NCI-H524 treated with DMSO at 0.1 percent for 48 hours (cell line): ENCODE measurements at regions not wholly inside any gene's neighbourhood (a gene's known extent, or its start where the extent isn't known, plus 50 kb on each side); places are given as distances from the start of the nearest gene placed in this dataset.
A peak's percentile ranks its signal among the peaks of the same experiment; 100 is the strongest.

Source experiments
- DNase-seq: peaks from one replicate; lab custom pipeline; 2025; lab: John Stamatoyannopoulos, UW

GRCh38 chr11:86193297-86194095 lies 51.1 kb upstream of the EED start:
- DNase-seq = peak; percentile 16

- DNase-seq = peak; percentile 90
These were observed 51.9 kb upstream of the EED start for GRCh38 chr11:86192519-86193257.

DNA sequence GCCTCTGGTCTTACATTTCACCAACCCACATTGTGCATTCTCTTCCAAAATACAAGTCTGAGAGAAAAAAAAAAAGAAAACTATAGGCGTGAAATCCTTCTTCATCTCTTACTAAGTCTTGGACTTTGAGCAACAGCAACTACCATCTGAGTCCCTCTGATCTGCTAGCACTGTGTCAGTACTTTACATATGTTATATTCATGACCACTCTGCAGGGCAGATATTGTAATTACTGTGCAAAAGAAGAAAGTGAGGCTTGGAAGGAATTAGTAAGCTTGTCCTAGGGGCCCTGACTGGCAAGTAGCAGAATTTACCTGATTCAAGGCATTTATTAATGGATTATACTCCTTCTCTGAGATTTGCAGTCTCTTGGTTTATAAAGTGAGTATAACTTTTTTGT lies 52.7 kb upstream of the EED start:
- no peak for DNase-seq

- no peak for DNase-seq
These were observed 57.5 kb upstream of the EED start for GRCh38 chr11:86187027-86187426.

GRCh38 chr11:86186386-86186785 lies 58.2 kb upstream of the EED start:
- no peak for DNase-seq

DNA sequence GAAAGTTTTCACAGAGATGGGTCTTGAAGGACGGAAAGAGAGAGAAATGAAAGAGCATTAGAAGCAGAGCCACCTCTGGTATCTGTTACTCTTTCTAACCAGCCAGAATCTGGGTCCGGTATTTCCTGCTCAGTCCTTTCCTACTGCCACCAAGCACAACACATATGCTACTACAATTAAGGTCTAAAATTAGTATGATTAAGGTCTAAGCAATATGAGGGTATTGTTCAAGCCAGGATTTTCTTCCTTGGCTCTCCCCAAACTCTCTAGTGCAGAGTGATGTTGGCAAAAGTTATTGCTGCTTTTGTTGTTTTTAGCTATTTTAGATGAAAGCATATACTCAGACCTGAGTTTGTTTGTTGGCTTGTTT lies 59.2 kb upstream of the EED start:
- DNase-seq = no peak

- DNase-seq = no peak
These were observed 59.7 kb upstream of the EED start for GRCh38 chr11:86184728-86185380.

- DNase-seq = peak; percentile 17
These were observed 60.9 kb upstream of the EED start for GRCh38 chr11:86183694-86184093.

GRCh38 chr11:86182976-86183584 lies 61.5 kb upstream of the EED start:
- no peak for DNase-seq

DNA sequence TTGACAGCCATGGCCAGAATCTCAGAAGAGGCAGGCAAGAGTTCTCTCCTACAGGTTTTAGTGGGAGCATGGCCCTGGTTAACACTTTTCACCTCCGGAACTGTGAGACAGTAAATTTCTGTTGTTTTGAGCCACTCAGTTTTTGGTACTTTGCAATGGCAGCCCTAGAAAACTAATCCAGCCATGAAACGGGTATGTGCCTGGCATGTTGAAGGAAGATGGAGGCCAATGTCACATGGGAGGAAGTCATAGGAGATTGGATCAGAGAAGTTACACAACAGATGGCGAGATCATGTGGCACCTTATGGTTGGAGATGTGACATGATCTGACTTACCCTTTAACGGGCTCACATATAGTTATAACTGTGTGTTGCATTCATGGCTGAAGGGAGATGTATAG lies 63.2 kb upstream of the EED start:
- no peak for DNase-seq

DNA sequence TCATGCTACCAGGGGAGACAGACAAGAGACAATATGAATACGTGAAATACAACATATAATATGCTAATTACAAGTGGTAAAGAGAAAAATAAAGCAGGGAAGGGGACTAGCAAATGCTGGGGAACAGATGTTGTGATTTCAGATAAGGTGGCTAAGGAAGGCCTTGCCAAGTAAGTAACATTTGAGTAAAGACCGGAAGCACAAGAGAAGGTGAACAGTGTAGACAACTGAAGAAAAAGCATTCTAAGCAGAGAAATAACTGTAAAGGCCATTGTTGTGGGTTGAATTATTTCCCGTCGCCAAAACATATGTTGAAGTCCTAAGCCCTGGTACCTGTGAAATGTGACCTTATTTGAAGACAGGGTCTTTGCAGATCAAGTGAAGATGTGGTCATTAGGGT lies 63.7 kb upstream of the EED start:
- no peak for DNase-seq

GRCh38 chr11:86180423-86180822 lies 64.1 kb upstream of the EED start:
- no peak for DNase-seq

DNA sequence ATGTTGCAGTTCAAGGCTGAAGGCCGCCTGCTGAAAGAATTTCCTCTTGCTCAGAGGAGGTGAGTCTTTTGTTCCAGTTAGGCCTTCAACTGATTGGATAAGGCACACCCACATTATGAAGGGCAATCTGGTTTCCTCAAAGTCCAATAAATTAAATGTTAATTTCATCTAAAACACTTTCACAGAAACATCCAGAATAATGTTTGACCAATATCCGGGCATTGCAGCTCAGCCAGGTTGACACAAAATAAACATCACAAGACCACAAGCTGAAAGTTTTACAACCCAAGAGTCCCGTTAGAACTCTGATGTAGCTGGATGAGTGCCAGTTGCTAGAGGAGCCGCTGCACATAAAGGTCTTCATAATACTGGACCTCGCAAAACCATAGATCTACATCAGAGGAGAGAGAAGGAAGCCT lies 64.9 kb upstream of the EED start:
- no peak for DNase-seq

- no peak for DNase-seq
These were observed 67.3 kb upstream of the EED start for GRCh38 chr11:86177302-86177701.

- DNase-seq = no peak
These were observed 68.2 kb upstream of the EED start for GRCh38 chr11:86176165-86176884.

DNA sequence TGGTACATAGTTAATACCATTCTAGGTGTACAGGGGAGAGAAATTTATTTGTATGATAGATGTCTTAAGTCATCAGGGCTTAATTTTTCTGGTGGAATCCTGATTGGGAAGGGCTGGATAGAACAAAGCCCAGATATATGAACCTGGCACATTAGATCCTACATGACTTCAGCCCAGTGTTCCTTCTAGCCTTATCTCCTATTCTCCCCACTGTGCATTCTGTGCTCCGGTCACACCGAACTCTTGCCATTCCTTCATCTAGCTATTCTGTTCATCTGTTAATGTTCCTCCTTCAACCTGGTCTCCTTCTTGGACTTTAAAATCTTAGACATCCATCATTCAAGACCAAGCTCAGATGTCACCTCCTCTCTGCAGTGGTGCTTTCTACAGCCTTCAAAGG lies 68.9 kb upstream of the EED start:
- no peak for DNase-seq

- DNase-seq = no peak
These were observed 69.4 kb upstream of the EED start for GRCh38 chr11:86175191-86175590.

GRCh38 chr11:86174101-86175046 lies 70.2 kb upstream of the EED start:
- no peak for DNase-seq

GRCh38 chr11:86172894-86173293 lies 71.7 kb upstream of the EED start:
- no peak for DNase-seq

GRCh38 chr11:86171627-86172026 lies 72.9 kb upstream of the EED start:
- no peak for DNase-seq
